ENCODE measurements at regions not wholly inside any gene's neighbourhood (a gene's known extent, or its start where the extent isn't known, plus 50 kb on each side); places are given as distances from the start of the nearest gene placed in this dataset.
A peak's percentile ranks its signal among the peaks of the same experiment; 100 is the strongest.
"Not testable (repeated sequence)": the region's sequence is repeated elsewhere in the genome, so short reads cannot be mapped to it uniquely, and the experiment has no call there.

DNA sequence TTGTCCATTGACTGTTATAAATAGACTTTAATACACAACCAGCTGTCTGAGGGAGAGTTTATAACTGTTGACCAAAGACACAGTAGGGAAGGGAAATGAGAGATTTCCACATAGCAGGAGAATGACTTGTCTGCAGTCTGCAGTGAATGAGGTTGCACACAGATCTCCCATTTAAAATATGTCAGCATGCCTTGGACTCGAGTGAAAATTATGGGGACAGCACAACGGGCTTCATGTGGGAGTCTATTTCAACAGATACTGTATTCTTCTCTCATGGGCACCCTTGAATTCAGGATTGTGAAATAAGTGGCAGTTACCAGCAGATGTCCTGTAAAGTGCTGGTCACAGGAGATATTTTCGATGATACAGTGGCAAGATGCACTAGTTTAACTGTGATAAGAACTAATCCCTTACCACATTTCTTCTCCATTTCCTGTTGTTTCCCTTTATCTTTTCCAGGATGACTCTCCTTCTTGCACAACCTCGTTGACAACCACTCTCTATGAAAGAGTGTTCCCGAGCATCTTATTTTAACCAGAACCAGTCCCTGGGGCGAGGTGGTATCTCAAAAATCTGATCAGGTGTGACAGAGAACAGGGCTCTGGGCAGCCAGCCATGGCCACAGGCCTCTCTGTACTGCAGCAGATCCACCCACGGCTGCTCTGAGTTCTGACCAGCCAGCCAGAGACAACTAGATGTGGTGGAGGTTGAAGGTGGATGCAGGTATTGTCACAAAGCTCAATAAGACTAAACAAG lies 51.5 kb upstream of the MAP3K1 start:
- peak in 2 of 42 donors; percentile 5 to 8 for DNase-seq
- intact Hi-C loops (cut with DNase I): no loop called here

DNA sequence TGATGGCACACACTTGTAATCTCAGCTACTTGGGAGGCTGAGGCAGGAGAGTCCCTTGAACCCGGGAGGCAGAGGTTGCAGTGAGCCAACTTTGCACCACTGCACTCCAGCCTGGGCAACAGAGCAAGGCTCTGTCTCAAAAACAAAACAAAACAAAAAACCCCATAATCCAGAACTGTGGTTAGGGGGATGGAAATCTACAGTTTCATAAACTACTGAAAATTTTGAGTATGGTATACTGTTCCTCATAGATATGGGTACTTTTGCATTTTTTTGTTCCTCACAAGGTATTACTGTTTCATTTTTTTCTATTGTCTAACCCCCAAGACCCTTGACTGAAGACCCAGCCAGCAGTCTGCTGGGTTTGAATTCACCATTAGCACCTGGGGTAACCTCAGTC lies 52.2 kb upstream of the MAP3K1 start:
- DNase-seq: no peak
- intact Hi-C loops (cut with DNase I): no loop called here

DNA sequence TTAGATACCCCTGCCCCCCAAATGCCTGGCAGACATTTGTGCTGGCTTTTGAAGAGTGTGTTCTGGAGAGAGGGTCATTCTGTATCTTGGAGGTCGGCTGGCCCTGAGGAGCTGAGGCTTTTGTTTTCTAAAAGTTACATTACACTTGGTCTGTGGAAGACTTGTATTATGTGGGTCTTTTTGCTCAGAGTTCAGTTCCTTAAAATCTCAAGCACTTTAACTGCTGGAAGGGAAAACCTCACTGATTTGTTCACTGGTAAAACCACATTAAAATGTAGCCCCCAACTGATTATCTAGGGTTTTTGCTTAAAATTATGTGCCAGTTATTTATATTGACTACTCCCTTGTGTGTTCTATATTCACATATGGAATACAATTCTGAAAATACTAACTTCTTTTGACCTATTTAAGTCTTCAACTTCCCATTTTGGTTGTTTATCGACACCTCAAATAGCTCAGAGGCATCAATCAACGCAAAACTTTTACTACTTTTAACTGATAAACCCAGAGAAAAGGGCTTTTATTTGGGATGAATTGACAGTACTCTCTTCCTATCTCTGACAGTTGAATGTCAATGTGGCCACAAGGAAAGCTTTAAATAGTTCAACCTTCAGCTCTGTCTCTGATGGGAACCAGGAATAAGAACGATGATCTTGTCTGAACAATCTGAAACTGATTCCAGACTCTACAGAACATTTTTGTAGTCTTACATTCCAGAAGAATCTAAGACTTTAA lies 54.0 kb upstream of the MAP3K1 start:
- intact Hi-C loops (cut with DNase I): no loop called here
- DNase-seq: no peak

DNA sequence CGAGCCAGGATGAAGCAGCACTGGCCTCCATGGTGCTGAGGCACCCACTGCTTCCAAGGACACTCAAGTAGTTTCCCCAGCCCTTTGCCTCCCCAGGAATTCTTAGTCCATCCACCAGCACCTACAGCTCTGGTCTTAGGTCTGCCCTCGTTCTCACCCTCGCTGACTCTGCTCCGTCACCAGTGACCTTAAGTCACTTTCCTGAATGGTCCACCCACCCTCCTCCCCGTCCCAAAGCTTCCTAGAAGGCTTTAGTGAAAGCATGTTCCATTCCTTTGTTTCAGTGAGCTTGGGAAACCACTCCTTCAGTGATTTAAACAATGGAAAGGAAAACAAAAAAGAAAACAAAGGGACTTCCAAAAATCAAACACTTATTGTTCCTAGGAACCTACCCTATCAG lies 54.6 kb upstream of the MAP3K1 start:
- no peak for DNase-seq
- intact Hi-C loops (cut with DNase I): no loop called here

DNA sequence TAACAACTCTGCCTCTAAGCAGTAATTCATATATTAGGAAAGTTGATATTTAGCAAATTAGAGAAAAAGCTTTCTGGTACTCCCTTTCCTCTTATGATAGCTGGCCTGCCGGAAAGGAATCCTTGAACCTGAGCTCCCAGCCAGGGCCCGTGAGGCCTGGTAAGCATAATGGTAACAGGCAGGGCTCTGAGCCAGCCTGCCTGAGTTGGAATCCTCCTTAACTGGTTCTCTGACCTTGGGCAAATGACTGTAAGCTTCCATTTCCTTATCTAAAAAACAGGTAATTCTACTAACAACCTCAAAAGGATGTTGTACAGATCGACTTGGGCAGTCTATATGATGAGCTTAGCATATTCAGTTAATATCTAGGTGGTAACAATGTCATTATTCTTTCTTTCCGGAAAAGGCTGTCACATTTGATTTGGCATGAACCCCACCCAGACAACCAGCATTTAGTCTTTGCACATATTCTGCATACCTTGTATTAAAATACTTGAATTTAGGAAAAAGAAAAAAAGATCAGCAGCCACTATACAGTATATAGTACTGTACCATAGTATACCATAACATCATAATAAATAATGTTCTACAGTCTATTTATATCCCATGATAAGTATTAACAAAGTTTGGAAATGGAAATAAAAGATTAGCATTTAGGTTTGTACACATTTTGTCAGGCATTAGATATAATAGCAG lies 55.7 kb upstream of the MAP3K1 start:
- DNase-seq: no peak
- intact Hi-C loops (cut with DNase I): no loop called here

DNA sequence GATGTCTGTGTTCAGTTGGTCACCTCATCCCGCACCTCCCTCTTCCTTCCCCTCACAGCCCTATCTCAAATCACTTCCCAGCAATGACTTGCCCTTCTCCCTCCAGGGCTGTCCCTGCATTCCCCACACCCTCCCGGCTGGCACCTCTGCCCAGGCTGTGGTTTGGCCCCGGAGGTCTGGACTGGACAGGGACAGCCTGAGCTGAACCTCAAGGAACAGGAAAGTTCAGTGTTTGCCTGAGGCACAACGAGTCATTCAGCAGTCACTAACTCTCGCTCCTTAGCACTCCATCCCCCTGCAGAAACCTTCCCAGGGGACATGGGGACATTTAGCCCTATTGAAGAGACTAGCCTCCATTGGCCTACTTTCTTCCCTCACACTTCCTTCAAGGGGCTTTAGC lies 58.3 kb upstream of the MAP3K1 start:
- no peak for DNase-seq
- intact Hi-C loops (cut with DNase I): no loop called here

DNA sequence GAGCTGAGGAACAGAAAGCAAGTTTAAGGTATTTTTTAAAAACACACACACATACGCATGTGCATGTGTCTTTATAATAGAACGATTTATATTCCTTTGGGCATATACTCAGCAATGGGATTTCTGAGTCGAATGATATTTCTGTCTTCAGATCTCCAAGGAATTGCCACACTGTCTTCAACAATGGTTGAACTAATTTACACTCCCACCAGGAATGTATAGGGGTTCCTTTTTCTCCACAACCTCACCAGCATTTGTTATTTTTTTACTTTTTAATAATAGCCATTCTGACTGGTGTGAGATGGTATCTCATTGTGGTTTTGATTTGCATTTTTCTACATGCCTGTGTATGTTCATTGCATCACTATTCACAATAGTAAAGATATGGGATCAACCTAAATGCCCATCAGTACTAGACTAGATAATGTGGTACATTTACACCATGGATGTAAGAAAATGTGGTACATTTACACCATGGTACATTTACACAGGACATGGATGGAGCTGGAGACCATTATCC lies 60.3 kb upstream of the MAP3K1 start:
- no peak for DNase-seq
- intact Hi-C loops (cut with DNase I): no loop called here

DNA sequence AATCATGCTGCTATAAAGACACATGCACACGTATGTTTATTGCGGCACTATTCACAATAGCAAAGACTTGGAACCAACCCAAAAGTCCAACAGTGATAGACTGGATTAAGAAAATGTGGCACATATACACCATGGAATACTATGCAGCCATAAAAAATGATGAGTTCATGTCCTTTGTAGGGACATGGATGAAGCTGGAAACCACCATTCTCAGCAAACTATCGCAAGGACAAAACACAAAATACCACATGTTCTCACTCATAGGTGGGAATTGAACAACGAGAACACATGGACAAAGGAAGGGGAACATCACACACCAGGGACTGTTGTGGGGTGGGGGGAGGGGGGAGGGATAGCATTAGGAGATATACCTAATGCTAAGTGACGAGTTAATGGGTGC lies 61.8 kb upstream of the MAP3K1 start:
- intact Hi-C loops (cut with DNase I); DNase-seq: not testable (repeated sequence)

DNA sequence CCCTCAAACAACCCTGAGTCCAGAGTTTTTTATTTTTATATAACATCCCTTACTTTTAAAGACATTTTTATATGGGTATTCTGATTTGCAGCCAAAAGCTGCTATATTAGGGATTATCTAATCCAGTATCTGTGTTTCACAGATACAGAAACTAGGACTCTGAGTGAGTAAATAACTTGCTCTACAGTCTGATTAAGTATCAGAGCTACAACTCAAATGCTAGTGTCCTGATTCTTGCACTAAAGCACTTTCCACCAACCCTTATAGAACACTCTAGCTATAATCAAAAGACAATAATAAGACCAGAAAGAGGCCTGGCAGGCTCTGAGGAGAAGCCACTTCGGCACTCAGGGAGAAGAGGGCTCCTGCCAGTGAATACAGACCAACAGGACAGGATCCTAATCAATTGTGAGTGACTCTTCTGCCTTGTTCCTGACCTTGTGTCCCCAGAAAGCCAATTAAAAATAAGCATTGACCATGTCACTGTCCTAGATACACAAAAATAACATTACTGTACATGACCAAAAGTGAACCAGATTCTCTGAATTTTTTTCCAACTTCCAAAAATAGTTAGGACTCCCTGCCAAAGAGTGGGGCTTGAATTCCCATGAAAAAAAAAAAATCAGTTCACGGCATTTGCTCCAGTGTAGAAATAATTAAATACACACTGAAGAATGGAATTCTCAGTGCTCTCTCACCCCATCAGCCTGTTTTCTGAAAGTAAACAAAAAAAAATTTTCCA lies 63.6 kb upstream of the MAP3K1 start:
- DNase-seq: no peak

DNA sequence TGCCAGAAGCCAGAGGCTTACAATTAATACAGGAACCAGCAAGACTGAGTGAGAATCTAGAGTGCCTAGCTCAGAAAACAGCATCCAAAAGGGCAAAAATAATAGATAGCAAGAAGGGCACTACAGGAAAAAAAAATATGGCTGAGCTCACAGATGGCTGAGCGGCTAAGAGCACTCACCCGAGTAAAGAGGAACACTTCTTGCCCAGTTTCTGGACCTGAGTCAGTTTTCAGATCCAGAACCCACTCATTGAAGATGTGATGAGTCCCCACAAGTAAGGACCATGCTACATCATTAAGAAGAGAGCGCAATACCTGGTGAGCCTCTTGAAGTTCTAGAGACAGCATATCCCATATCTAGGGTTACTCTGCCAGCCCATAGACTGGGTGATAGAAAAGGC lies 65.5 kb upstream of the MAP3K1 start:
- no peak for DNase-seq
- intact Hi-C loops (cut with DNase I): no loop called here

More for the DNA sequence above, 63.6 kb upstream of the MAP3K1 start:
- intact Hi-C loops (cut with DNase I): no loop called here

DNA sequence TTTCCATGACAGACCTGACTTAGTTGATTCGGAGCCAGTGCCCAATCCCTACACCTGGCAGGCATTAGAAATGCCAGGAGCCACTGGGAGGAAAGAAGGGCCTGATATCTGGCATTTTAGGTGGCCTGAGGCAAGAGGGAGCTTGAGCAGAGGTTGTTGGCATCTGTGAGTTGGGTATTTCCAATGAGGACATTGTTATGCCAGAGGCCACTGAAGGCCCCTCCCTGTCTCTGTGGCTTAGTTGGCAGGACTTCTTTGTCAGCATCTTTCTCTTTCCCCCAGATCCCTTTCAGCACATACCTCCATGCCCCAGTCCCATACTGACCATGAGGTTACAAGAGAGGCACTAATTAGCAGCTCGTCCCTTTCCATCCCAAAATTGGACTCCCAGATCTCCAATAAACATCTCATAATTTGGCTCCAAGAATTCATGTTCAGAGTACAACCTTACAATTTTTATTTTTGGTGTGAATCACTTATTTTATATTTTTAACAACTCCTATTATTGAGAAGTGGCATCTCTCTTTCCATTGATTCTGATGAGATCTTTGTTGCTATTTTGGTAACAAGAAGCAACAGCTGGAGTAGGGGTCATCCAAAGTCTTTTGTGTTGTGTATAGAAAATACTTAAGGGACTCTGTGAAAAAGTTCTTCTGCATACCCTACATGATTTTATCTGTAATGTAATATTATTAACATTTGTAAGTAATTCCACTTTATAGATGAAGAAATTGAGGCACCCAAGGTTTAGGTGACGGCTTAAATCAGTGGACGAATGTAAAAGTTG lies 68.6 kb upstream of the MAP3K1 start:
- DNase-seq: no peak
- intact Hi-C loops (cut with DNase I): no loop called here

DNA sequence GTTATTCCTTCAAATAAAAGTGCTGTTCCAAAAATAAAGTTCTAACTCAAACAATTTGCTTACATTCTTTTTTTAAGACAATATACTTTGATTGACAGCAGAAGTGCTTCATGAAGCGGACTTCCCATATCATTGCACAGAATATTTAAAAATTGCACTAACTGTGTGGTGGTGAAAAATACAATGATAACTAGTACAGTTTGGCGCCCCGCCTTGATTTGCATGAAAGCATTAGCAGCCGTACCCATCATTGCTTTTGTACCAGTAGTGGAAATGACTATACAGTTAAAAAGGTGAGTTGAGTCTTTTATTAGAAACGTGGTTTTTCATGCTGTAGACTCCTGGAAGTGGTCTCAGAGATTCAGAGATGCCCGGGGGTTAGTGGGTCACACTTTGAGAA lies 69.5 kb upstream of the MAP3K1 start:
- no peak for DNase-seq
- intact Hi-C loops (cut with DNase I): no loop called here

DNA sequence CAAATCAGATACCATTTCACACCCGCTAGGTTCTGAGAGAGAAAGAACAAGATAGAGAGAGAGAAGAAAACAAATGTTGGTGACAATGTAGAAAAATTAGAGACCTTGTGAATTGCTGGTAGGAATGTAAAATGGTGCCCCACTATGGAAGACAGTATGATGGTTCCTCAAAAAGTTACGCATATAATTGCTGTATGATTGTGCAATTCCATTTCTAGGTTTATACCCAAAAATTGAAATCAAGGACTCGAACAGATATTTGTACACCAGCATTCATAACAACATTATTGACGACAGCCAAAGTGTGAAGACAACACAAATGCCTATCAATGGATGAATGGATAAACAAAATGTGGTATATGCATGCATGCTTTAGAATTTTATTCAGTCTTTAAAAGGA lies 74.5 kb upstream of the MAP3K1 start:
- DNase-seq: no peak
- intact Hi-C loops (cut with DNase I): no loop called here

DNA sequence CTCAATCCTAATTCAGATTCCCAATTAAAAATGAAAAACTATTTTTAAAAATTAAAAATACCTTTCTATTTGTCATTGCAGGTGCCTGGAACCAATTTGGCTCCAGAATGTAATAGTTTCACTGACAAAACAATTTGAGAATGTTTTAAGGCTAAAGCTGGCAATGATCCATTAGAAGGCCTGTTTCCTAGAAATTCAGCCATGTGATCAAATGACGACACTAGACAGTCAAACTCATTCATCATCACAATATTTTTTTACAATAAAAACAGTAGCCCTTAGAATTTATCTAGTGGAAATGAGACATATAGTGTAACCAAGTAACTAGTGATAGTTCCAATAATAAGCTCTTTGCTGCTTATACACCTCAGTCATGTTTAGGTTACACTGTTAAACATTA lies 75.4 kb upstream of the MAP3K1 start:
- no peak for DNase-seq
- intact Hi-C loops (cut with DNase I): no loop called here

DNA sequence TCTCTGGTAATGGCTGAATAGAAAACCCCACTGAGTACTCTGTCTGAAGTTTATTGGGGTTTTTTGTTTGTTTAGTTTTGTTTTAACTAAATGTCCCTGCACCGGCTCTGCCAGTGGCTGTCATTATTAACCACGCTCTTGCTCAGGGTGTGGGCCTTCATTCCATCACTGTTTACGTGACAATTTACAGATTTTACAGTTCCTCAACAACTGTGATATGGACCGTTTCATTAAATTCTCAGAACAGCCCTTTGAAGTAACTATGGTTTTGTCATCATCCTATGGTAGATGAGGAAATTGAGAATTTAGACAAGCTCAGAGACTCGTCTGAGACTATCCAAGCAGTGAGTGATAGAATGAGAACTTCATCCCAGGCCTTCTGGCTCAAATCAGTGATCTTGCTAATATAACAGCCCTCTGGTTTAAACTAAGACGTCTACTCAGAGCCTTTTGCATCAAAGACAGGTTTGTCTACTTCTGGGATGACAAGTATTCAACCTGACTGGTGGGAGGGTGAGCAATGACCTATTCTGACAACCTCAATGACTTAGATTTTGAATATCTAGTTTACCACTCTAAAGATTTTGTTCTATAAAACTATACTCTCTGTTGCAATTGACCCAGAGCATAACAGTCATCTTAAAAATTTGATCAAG lies 77.3 kb upstream of the MAP3K1 start:
- intact Hi-C loops (cut with DNase I): no loop called here
- DNase-seq: no peak

DNA sequence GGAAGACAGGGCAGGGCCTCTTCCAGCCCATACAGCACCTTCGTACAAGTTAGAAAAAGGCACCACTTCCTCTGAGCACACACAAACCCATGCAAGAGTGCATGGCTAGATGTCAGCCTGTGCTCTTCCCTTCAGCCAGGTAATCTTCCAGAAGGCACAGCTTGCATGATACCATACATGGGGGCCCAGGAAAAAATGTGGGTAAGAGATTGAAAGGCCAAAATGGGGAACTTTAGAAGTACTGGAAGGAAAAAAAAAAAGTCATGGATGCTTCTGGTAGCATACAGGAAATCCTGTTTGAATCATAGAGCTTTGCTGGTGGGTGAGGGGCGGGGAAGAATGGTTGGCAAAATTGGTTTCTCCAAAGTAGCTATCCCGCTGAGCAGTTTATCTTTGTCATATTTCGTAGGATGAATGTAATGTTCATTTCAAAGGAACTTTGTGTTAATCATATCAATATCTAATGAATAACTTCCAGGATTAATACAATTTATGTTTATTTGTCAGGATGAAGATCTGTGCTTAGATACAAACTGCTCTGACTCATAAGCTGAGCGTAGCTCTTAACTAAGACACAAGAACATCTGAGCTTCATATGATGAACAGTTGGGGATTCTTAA lies 78.2 kb upstream of the MAP3K1 start:
- intact Hi-C loops (cut with DNase I): no loop called here
- peak in 1 of 42 donors; percentile 10 for DNase-seq

DNA sequence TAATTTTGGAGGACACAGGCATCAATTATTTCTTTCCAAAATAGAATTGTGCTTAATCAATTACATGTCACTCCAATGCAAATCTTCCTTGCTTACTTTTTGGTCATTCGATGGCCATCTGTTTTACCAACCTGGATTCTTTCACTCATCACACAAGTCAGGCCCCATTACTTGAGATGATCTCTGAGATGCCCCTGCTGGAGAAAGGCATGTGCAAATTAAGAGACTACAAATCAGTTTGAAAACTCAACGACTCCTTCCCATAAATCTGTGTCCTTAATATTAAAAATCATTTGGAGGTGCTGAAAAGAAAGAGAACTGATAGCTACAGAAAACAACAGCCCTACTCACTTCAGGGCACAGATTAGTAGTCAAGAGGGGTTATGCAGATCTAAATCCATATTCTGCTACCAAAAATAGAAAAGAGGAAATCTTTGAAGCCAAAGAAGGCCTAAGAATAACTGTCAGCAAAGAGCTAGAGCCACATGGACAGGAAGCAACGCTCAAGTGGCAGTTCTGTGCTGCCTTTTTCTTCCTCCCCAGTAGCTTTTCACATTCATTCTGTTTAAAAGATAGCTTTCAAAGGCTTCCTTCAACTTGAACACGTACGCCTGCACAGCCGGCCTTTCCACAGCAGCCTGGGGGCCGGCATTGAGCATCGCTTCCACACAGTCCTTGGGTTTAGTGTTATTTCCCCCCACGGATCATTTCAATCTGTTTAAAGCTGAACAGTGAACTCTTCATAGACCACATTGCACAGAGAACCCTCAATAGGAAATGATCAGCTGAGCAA lies 79.3 kb upstream of the MAP3K1 start:
- peak in 10 of 42 donors; percentile 10 to 45 (median 16) for DNase-seq

More for the DNA sequence above, 79.3 kb upstream of the MAP3K1 start:
- intact Hi-C loops (cut with DNase I): no loop called here
